ENCODE measurements at regions not wholly inside any gene's neighbourhood (a gene's known extent, or its start where the extent isn't known, plus 50 kb on each side); places are given as distances from the start of the nearest gene placed in this dataset.

- no peak for TF ChIP-seq POLR2AphosphoS5 (IDR thresholded peaks at IDR 0.05)
- TF ChIP-seq CTCF (IDR thresholded peaks at IDR 0.05 in 8 of 11, conservative IDR thresholded peaks at IDR 0.05 in 3 of 11), result no peak
- no peak for TF ChIP-seq POLR2A (IDR thresholded peaks at IDR 0.05)
- H3K27ac ChIP-seq, result no peak overlapping the region
- intact Hi-C loops (cut with DNase I; ENCODE audit: low total_unique reads), result no loop called here
- no peak for DNase-seq
- H3K4me1 ChIP-seq, result no peaks in the 10 kb centered on the region
- no peaks in the 10 kb centered on the region for H3K9me3 ChIP-seq
- H3K36me3 ChIP-seq, result no peaks in the 10 kb centered on the region
- no peak overlapping the region for H3K4me3 ChIP-seq
- 26 to 41% (median 37%) methylated on average over 4 of the region's 4 CpGs for WGBS, 5 donors
- peaks cover 0 to 14% (median 0%) of the 10 kb centered on the region in 7 donors for H3K27me3 ChIP-seq (replicated peaks in 1 of 7)
Measured at GRCh38 chr3:55127565-55127964, 199.7 kb upstream of the LRTM1 start.

- no peak overlapping the region for H3K27ac ChIP-seq
- no peak overlapping the region for H3K4me3 ChIP-seq
- H3K36me3 ChIP-seq, result no peaks in the 10 kb centered on the region
- DNase-seq, result no peak
- intact Hi-C loops (cut with DNase I; ENCODE audit: low total_unique reads), result no loop called here
- 72 to 78% (median 73%) methylated on average over 4 of the region's 4 CpGs for WGBS, 5 donors
- TF ChIP-seq POLR2A (IDR thresholded peaks at IDR 0.05), result no peak
- TF ChIP-seq POLR2AphosphoS5 (IDR thresholded peaks at IDR 0.05), result no peak
- no peak for TF ChIP-seq CTCF (IDR thresholded peaks at IDR 0.05 in 8 of 11, conservative IDR thresholded peaks at IDR 0.05 in 3 of 11)
- H3K4me1 ChIP-seq, result no peaks in the 10 kb centered on the region
- peaks cover 0 to 14% (median 0%) of the 10 kb centered on the region in 7 donors for H3K27me3 ChIP-seq (replicated peaks in 1 of 7)
- no peaks in the 10 kb centered on the region for H3K9me3 ChIP-seq
Measured at GRCh38 chr3:55124371-55124770, 196.5 kb upstream of the LRTM1 start.

Data from spleen (tissue), 11 donors.